ENCODE measurements at regions not wholly inside any gene's neighbourhood (a gene's known extent, or its start where the extent isn't known, plus 50 kb on each side); places are given as distances from the start of the nearest gene placed in this dataset.

DNA sequence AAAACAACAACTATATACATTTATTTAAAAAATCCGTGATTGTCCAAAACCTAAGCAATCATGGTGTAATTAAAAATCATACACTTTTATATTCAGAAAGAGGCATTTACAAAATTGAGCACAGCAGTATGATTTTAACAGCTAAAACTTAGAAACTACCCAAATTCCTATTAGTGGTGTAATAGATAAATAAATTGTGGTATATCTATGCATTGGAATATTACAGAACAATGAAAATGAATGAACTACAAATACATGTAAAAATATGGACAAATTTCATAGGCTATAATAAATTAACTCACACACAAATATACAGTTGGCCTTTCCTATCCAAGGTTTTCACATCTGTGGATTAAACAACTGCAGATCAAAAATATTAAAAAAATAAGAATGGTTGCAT lies 700.5 kb upstream of the ARPP21 start:
- TF ChIP-seq CTCF (IDR thresholded peaks at IDR 0.05; ENCODE audit: low read depth, low read length) (no peak), POLR2A (IDR thresholded peaks at IDR 0.05; ENCODE audit: extremely low read depth, insufficient read length) (no peak), MYC (IDR thresholded peaks at IDR 0.05; ENCODE audit: low read depth, low read length) (no peak)
- TF ChIP-seq, protein P1, sequence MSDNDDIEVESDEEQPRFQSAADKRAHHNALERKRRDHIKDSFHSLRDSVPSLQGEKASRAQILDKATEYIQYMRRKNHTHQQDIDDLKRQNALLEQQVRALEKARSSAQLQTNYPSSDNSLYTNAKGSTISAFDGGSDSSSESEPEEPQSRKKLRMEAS (IDR thresholded peaks at IDR 0.05; ENCODE audit: low read depth, low read length): no peak
